Tibial nerve (tissue), 4 donors: ENCODE measurements at regions not wholly inside any gene's neighbourhood (a gene's known extent, or its start where the extent isn't known, plus 50 kb on each side); places are given as distances from the start of the nearest gene placed in this dataset.
"Not testable (repeated sequence)": the region's sequence is repeated elsewhere in the genome, so short reads cannot be mapped to it uniquely, and the experiment has no call there.

ENCODE experiments used
- DNase-seq, 2 donors: peaks; one replicate each; pipeline ENCODE4 v3.0.0-alpha.2; 2019; ENCODE audit warnings: low spot score in 2 of 2
- H3K27ac ChIP-seq, 4 donors: fragments of 200-600 bp; sonication (generic) in 3 of 4; one replicate each; pipeline ENCODE4 v1.5.1; 2017 to 2019; ENCODE audit warnings: mild to moderate bottlenecking in 1 of 4
- H3K27me3 ChIP-seq, 2 donors: fragments of 200-600 bp; sonication (generic) in 1 of 2; one replicate each; pipeline versions ENCODE4 v1.5.1 to v1.6.0; 2017 to 2019
- H3K36me3 ChIP-seq, 3 donors: fragments of 200-600 bp; sonication (generic); one replicate each; pipeline ENCODE4 v1.5.1; 2018 to 2019
- H3K4me1 ChIP-seq, 4 donors: fragments of 200-600 bp; sonication (generic) in 3 of 4; one replicate each; pipeline ENCODE4 v1.5.1; 2017 to 2019
- H3K4me3 ChIP-seq, 4 donors: fragments of 200-600 bp; sonication (generic) in 3 of 4; one replicate each; pipeline ENCODE4 v1.5.1; 2017 to 2019; ENCODE audit warnings: mild to moderate bottlenecking in 1 of 4, moderate library complexity in 1 of 4
- H3K9me3 ChIP-seq, 4 donors: fragments of 200-600 bp; sonication (generic) in 3 of 4; one replicate each; pipeline ENCODE4 v1.5.1; 2017 to 2019
- EP300 ChIP-seq, 2 donors: sonication (generic); formaldehyde crosslinking; IDR thresholded peaks; one replicate each; pipeline ENCODE4 v1.6.1; 2017; ENCODE audit warnings: antibody characterized with exemption in 2 of 2, mild to moderate bottlenecking in 1 of 2
- POLR2A ChIP-seq, 2 donors: fragments of 450-650 bp; IDR thresholded peaks; one replicate each; pipeline ENCODE4 v1.6.1; 2017; ENCODE audit warnings: antibody characterized with exemption in 2 of 2, mild to moderate bottlenecking in 2 of 2, moderate library complexity in 2 of 2
- WGBS, 2 donors: methylation state at CpG; one replicate each; pipeline ENCODE4 v1.1.5; 2018; 5-methylcytosine and 5-hydroxymethylcytosine counted together
- TF ChIP-seq, protein P1 (sequence below), 5 experiments: fragments of 200-600 bp in 3 of 5; fragments of 450-650 bp in 2 of 5; sonication (generic) in 3 of 5; IDR thresholded peaks; one replicate each; pipeline ENCODE4 v1.5.1; 2016 to 2019; ENCODE audit warnings: antibody characterized with exemption in 5 of 5, mild to moderate bottlenecking in 3 of 5, moderate library complexity in 2 of 5

DNA sequence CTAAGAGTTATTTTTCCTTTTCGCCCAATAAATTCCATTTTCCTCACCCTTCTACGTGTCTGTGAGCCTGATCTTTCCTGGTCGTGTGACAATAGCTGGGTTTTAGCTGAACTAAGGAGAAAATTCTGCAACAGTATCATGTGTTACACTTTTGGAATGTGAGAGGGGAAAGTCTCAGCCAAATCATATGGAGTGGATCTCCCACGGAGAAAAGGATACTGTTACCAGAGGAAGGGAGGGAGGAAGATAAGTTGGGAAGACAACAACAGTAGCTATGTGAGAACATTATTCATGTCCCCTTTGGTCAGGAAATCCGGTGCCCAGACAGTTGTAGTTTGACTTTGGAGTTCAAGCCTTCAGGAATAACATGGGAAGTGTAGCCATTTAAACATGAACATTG, 584.0 kb upstream of the RAG2 start:
- no peak for TF ChIP-seq EP300 (IDR thresholded peaks at IDR 0.05)
- TF ChIP-seq, protein P1, sequence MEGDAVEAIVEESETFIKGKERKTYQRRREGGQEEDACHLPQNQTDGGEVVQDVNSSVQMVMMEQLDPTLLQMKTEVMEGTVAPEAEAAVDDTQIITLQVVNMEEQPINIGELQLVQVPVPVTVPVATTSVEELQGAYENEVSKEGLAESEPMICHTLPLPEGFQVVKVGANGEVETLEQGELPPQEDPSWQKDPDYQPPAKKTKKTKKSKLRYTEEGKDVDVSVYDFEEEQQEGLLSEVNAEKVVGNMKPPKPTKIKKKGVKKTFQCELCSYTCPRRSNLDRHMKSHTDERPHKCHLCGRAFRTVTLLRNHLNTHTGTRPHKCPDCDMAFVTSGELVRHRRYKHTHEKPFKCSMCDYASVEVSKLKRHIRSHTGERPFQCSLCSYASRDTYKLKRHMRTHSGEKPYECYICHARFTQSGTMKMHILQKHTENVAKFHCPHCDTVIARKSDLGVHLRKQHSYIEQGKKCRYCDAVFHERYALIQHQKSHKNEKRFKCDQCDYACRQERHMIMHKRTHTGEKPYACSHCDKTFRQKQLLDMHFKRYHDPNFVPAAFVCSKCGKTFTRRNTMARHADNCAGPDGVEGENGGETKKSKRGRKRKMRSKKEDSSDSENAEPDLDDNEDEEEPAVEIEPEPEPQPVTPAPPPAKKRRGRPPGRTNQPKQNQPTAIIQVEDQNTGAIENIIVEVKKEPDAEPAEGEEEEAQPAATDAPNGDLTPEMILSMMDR (IDR thresholded peaks at IDR 0.05): no peak
- TF ChIP-seq POLR2A (IDR thresholded peaks at IDR 0.05): no peak
- Histone ChIP-seq H3K4me1 (no peaks in the 10 kb centered on the region), H3K27ac (no peak overlapping the region), H3K36me3 (no peaks in the 10 kb centered on the region), H3K4me3 (no peak overlapping the region), H3K9me3 (peaks cover 0 to 9% (median 0%) of the 10 kb centered on the region in 4 donors), H3K27me3 (no peaks in the 10 kb centered on the region)
- WGBS, 2 donors: 53 to 59% methylated on average over 5 of the region's 5 CpGs
- DNase-seq: no peak

GRCh38 chr11:37177721-37178120, 579.7 kb upstream of the RAG2 start:
- no peak for DNase-seq

DNA sequence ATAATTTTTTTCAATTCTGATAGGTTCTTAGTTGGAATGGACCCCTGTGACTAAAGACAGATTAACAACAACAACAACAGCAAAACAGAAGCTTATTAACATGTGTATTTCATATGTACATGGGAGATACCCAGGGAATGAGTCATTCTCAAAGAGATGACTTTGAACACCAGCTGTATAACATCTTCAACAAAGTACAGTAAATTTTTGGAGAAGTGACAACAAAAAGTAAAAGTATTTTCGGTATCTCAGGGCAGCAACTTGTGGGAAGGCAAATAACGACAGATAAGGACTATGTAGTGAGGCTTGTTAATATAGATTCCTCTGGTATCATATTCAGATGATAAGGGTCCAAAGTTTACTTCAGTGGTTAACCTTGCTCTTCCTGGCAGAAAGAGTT, 573.4 kb upstream of the RAG2 start:
- TF ChIP-seq POLR2A (IDR thresholded peaks at IDR 0.05): no peak
- TF ChIP-seq EP300 (IDR thresholded peaks at IDR 0.05): no peak
- TF ChIP-seq, protein P1 (IDR thresholded peaks at IDR 0.05): no peak
- Histone ChIP-seq H3K27ac (no peak overlapping the region), H3K36me3 (no peaks in the 10 kb centered on the region), H3K9me3 (no peaks in the 10 kb centered on the region), H3K4me3 (no peak overlapping the region), H3K4me1 (no peaks in the 10 kb centered on the region), H3K27me3 (no peaks in the 10 kb centered on the region)
- no peak for DNase-seq
- 86 to 87% methylated on average over 2 of the region's 2 CpGs for WGBS, 2 donors

More at GRCh38 chr11:37177721-37178120, 579.7 kb upstream of the RAG2 start:
- WGBS, 2 donors: 89 to 96% methylated on average over 1 of the region's 1 CpG
- no peak overlapping the region for H3K4me3 ChIP-seq
- peaks cover 0 to 9% (median 0%) of the 10 kb centered on the region in 4 donors for H3K9me3 ChIP-seq
- TF ChIP-seq, protein P1 (IDR thresholded peaks at IDR 0.05): no peak
- TF ChIP-seq EP300 (IDR thresholded peaks at IDR 0.05) (no peak), POLR2A (IDR thresholded peaks at IDR 0.05) (no peak)
- H3K36me3 ChIP-seq: no peaks in the 10 kb centered on the region
- H3K27me3 ChIP-seq: no peaks in the 10 kb centered on the region
- H3K4me1 ChIP-seq: no peaks in the 10 kb centered on the region
- no peak overlapping the region for H3K27ac ChIP-seq

DNA sequence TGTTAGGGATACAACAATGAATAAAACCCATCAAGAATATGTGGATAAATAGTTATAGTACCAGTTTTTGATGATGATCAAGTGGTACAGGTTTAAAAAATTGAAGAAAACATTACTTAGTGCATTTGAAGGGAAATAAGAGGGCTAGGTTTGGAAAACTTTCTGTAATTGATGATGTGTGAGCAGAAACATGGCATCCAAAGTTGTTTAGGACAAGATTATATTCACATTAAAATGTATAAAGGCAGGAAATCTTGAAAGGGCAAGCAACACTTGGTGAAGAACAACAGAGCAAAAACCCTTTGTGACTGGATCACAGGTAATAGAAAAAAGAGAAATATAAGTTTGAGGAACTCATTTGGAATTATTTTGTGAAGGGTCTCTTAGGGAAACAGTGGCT, 572.3 kb upstream of the RAG2 start:
- Histone ChIP-seq H3K4me1 (no peaks in the 10 kb centered on the region), H3K27ac (no peak overlapping the region), H3K27me3 (no peaks in the 10 kb centered on the region), H3K36me3 (no peaks in the 10 kb centered on the region), H3K4me3 (no peak overlapping the region), H3K9me3 (no peaks in the 10 kb centered on the region)
- TF ChIP-seq EP300 (IDR thresholded peaks at IDR 0.05): no peak
- no peak for TF ChIP-seq POLR2A (IDR thresholded peaks at IDR 0.05)
- TF ChIP-seq, protein P1 (IDR thresholded peaks at IDR 0.05): no peak
- no peak for DNase-seq

GRCh38 chr11:37145434-37145833, 547.4 kb upstream of the RAG2 start:
- H3K4me3 ChIP-seq, DNase-seq, H3K36me3 ChIP-seq, H3K9me3 ChIP-seq, H3K27ac ChIP-seq, H3K4me1 ChIP-seq, H3K27me3 ChIP-seq: not testable (repeated sequence)
- WGBS, 2 donors: 88 to 100% methylated on average over 1 of the region's 1 CpG

DNA sequence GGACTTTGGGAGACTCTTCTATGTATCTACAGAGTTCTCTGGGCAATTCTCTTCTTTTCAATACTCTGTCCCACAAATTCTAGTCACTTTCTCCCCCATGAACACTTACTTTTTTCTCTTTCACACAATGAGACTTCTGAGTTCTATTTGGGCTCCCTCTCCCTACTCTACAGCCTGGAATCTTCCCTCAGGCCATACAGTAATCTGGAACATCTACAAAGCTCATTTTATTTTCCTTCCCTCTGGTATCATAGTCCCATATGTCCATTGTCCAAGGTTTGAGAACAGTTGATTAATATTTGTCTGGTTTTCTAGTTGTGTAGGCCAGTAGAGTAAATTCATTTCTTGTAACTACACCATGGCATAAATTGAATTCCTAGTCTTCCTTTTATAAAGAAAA, 544.6 kb upstream of the RAG2 start:
- no peaks in the 10 kb centered on the region for H3K36me3 ChIP-seq

More for the DNA sequence above, 544.6 kb upstream of the RAG2 start:
- Histone ChIP-seq H3K27ac (no peak overlapping the region), H3K9me3 (peaks cover 0 to 7% (median 0%) of the 10 kb centered on the region in 4 donors), H3K27me3 (no peaks in the 10 kb centered on the region), H3K4me1 (no peaks in the 10 kb centered on the region), H3K4me3 (no peak overlapping the region)
- TF ChIP-seq, protein P1 (IDR thresholded peaks at IDR 0.05): no peak
- TF ChIP-seq EP300 (IDR thresholded peaks at IDR 0.05): no peak
- TF ChIP-seq POLR2A (IDR thresholded peaks at IDR 0.05): no peak
- DNase-seq: no peak
